ENCODE measurements at regions not wholly inside any gene's neighbourhood (a gene's known extent, or its start where the extent isn't known, plus 50 kb on each side); places are given as distances from the start of the nearest gene placed in this dataset.

GRCh38 chr9:88726803-88727202 lies 191.8 kb downstream of the NXNL2 start:
- ChIA-PET POLR2A (no interaction called here), CTCF (no interaction called here)
- DNase-seq (ENCODE audit: low read depth, low spot score), result no peak
- no peak overlapping the region for H3K4me3 ChIP-seq (ENCODE audit: low read depth, low read length)
- TF ChIP-seq CTCF (IDR thresholded peaks at IDR 0.05; ENCODE audit: insufficient read depth, low read length, missing control alignments), result no peak

- POLR2A ChIA-PET, result no interaction called here
- no peak for TF ChIP-seq CTCF (IDR thresholded peaks at IDR 0.05; ENCODE audit: insufficient read depth, low read length, missing control alignments)
- CTCF ChIA-PET, result no interaction called here
- DNase-seq (ENCODE audit: low read depth, low spot score), result no peak
- no peak overlapping the region for H3K4me3 ChIP-seq (ENCODE audit: low read depth, low read length)
These were observed 195.8 kb downstream of the NXNL2 start for GRCh38 chr9:88730780-88731179.

GRCh38 chr9:88732128-88732527 lies 197.2 kb downstream of the NXNL2 start:
- H3K4me3 ChIP-seq (ENCODE audit: low read depth, low read length), result no peak overlapping the region
- POLR2A ChIA-PET, result no interaction called here
- TF ChIP-seq CTCF (IDR thresholded peaks at IDR 0.05; ENCODE audit: insufficient read depth, low read length, missing control alignments), result no peak
- CTCF ChIA-PET, result interaction anchor here (1.3 kb wide), 1 partner anchor 21 kb away, joined by 3 read pairs; no protein-coding TSS in a partner anchor
- no peak for DNase-seq (ENCODE audit: low read depth, low spot score)

GRCh38 chr9:88733651-88734421 lies 198.9 kb downstream of the NXNL2 start:
- no peak for TF ChIP-seq CTCF (IDR thresholded peaks at IDR 0.05; ENCODE audit: insufficient read depth, low read length, missing control alignments)
- CTCF ChIA-PET, result no interaction called here
- POLR2A ChIA-PET, result no interaction called here
- H3K4me3 ChIP-seq (ENCODE audit: low read depth, low read length), result no peak overlapping the region
- DNase-seq (ENCODE audit: low read depth, low spot score), result no peak

GRCh38 chr9:88734527-88734926 lies 199.5 kb downstream of the NXNL2 start:
- H3K4me3 ChIP-seq (ENCODE audit: low read depth, low read length), result no peak overlapping the region
- no peak for TF ChIP-seq CTCF (IDR thresholded peaks at IDR 0.05; ENCODE audit: insufficient read depth, low read length, missing control alignments)
- DNase-seq (ENCODE audit: low read depth, low spot score), result no peak
- POLR2A ChIA-PET, result no interaction called here
- CTCF ChIA-PET, result interaction anchor here (1.8 kb wide), 1 partner anchor 9 kb away, joined by 5 read pairs; no protein-coding TSS in a partner anchor

- ChIA-PET CTCF (interaction anchor here (0.9 to 1.8 kb wide), 3 partner anchors 11 to 265 kb away, joined by 3 to 5 read pairs (median 4); no protein-coding TSS in a partner anchor), POLR2A (no interaction called here)
- no peak overlapping the region for H3K4me3 ChIP-seq (ENCODE audit: low read depth, low read length)
- no peak for DNase-seq (ENCODE audit: low read depth, low spot score)
- TF ChIP-seq CTCF (IDR thresholded peaks at IDR 0.05; ENCODE audit: insufficient read depth, low read length, missing control alignments), result no peak
These were observed 201.2 kb downstream of the NXNL2 start for GRCh38 chr9:88736136-88736637.

Measured in AG04449 (cell line).